A673 (cell line): ENCODE measurements at regions not wholly inside any gene's neighbourhood (a gene's known extent, or its start where the extent isn't known, plus 50 kb on each side); places are given as distances from the start of the nearest gene placed in this dataset.

Experiments
- BruUV-seq: library from RNA; stranded (reverse); fragments of 400-500 nt; replicated peaks from 2 replicates; lab custom pipeline; 2021; lab: Mats Ljungman, UMichigan
- CTCF ChIA-PET: fragments of 300-600 bp; sonication (Branson Sonifier 250); formaldehyde crosslinking; loops from one replicate; lab custom pipeline; 2022; ENCODE audit warnings: antibody characterized with exemption; lab: Charles Lee
- POLR2A ChIA-PET: fragments of 300-600 bp; sonication (Branson Sonifier 250); formaldehyde crosslinking; loops from one replicate; lab custom pipeline; 2022; ENCODE audit warnings: antibody characterized with exemption; ENCODE audit not compliant: low non-redundant PET; lab: Charles Lee
- DNase-seq: peaks from one replicate; pipeline ENCODE4 v3.0.0-alpha.2; 2015; ENCODE audit warnings: low spot score
- H3K27ac ChIP-seq: fragments of 200-600 bp; sonication (generic); 2 replicates; pipeline ENCODE4 v1.5.1; 2016; ENCODE audit warnings: mixed run types, low read depth, mild to moderate bottlenecking, mixed read lengths, antibody characterized with exemption, low read length; ENCODE audit not compliant: poor library complexity, severe bottlenecking
- H3K27me3 ChIP-seq: fragments of 200-600 bp; sonication (generic); replicated peaks from 2 replicates; pipeline ENCODE4 v1.6.1; 2017; ENCODE audit warnings: mixed run types, low read depth, mild to moderate bottlenecking, mixed read lengths, antibody characterized with exemption, low read length; ENCODE audit not compliant: insufficient read depth, poor library complexity
- H3K36me3 ChIP-seq: fragments of 200-600 bp; sonication (generic); 2 replicates; pipeline ENCODE4 v1.6.1; 2016; ENCODE audit warnings: mixed run types, mild to moderate bottlenecking, mixed read lengths, antibody characterized with exemption, low read length; ENCODE audit not compliant: insufficient read depth, poor library complexity, severe bottlenecking
- H3K4me1 ChIP-seq: fragments of 200-600 bp; sonication (generic); 2 replicates; pipeline ENCODE4 v1.6.1; 2017; ENCODE audit warnings: mixed run types, mild to moderate bottlenecking, mixed read lengths, antibody characterized with exemption, low read length; ENCODE audit not compliant: insufficient read depth, poor library complexity, severe bottlenecking
- H3K4me3 ChIP-seq: fragments of 200-600 bp; sonication (generic); 2 replicates; pipeline ENCODE4 v1.5.1; 2016; ENCODE audit warnings: low read depth, mixed run types, mild to moderate bottlenecking, mixed read lengths, low read length; ENCODE audit not compliant: poor library complexity, severe bottlenecking
- H3K9me3 ChIP-seq: fragments of 200-600 bp; sonication (generic); 2 replicates; pipeline ENCODE4 v1.6.1; 2016; ENCODE audit warnings: mixed run types, low read depth, mild to moderate bottlenecking, mixed read lengths, antibody characterized with exemption, low read length; ENCODE audit not compliant: poor library complexity, severe bottlenecking
- CTCF ChIP-seq: fragments of 300-800, 200-600 bp; sonication (generic); conservative IDR thresholded peaks from 2 replicates; pipeline ENCODE4 v1.5.1; 2017; ENCODE audit warnings: low read depth, mild to moderate bottlenecking, antibody characterized with exemption, low read length, moderate library complexity, mixed read lengths
- EZH2 ChIP-seq: fragments of 200-600 bp; sonication (generic); IDR thresholded peaks from 2 replicates; pipeline ENCODE4 v1.6.1; 2017; ENCODE audit warnings: borderline replicate concordance, low read depth, mild to moderate bottlenecking, mixed read lengths, antibody characterized with exemption, low read length; ENCODE audit not compliant: poor library complexity, severe bottlenecking
- intact Hi-C: fragments of 100-400 bp; cut with micrococcal nuclease; formaldehyde crosslinking; loops from one replicate; pipeline ENCODE4 v1.10.0; 2022; ENCODE audit not compliant: unreplicated experiment

GRCh38 chr18:56000041-56000440 lies 412.0 kb upstream of the TCF4 start:
- ChIA-PET POLR2A (no interaction called here), CTCF (no interaction called here)
- Histone ChIP-seq H3K4me1 (no peaks in the 10 kb centered on the region), H3K27ac (no peak overlapping the region), H3K9me3 (no peaks in the 10 kb centered on the region), H3K27me3 (peaks cover 6% of the 10 kb centered on the region), H3K4me3 (no peak overlapping the region), H3K36me3 (no peaks in the 10 kb centered on the region)
- intact Hi-C loops, result no loop called here
- BruUV-seq, result no TSS peak
- no peak for DNase-seq
- TF ChIP-seq EZH2, result no peak
- no peak for TF ChIP-seq CTCF

- TF ChIP-seq EZH2 (no peak), CTCF (no peak)
- Histone ChIP-seq H3K4me3 (no peak overlapping the region), H3K27me3 (peaks cover 2% of the 10 kb centered on the region), H3K27ac (no peak overlapping the region), H3K4me1 (no peaks in the 10 kb centered on the region), H3K36me3 (no peaks in the 10 kb centered on the region), H3K9me3 (no peaks in the 10 kb centered on the region)
- ChIA-PET POLR2A (no interaction called here), CTCF (no interaction called here)
- intact Hi-C loops, result no loop called here
- no peak for DNase-seq
- no TSS peak for BruUV-seq
Measured at GRCh38 chr18:55999641-56000040, 411.6 kb upstream of the TCF4 start.

GRCh38 chr18:55998801-55999385 lies 410.9 kb upstream of the TCF4 start:
- H3K27ac ChIP-seq, result no peak overlapping the region
- DNase-seq, result no peak
- H3K4me1 ChIP-seq, result no peaks in the 10 kb centered on the region
- H3K4me3 ChIP-seq, result no peak overlapping the region
- intact Hi-C loops, result no loop called here
- H3K9me3 ChIP-seq, result no peaks in the 10 kb centered on the region
- ChIA-PET POLR2A (no interaction called here), CTCF (no interaction called here)
- H3K27me3 ChIP-seq, result no peaks in the 10 kb centered on the region
- H3K36me3 ChIP-seq, result no peaks in the 10 kb centered on the region
- BruUV-seq, result no TSS peak
- TF ChIP-seq EZH2 (no peak), CTCF (no peak)
